Upper lobe of left lung (tissue), 6 donors: ENCODE measurements at regions not wholly inside any gene's neighbourhood (a gene's known extent, or its start where the extent isn't known, plus 50 kb on each side); places are given as distances from the start of the nearest gene placed in this dataset.

ENCODE experiments used
- ATAC-seq, 2 donors: fragments of 200-7000 bp; cut with Tn5 transposase; one replicate each; pipeline ENCODE4 v1.9.1; 2022; ENCODE audit warnings: mild to moderate bottlenecking in 2 of 2, moderate library complexity in 2 of 2; ENCODE audit not compliant: low FRiP score in 2 of 2
- DNase-seq, 2 donors: peaks; one replicate each; pipeline ENCODE4 v3.0.0-alpha.2; 2019 to 2020
- H3K27ac ChIP-seq, 4 donors: fragments of 200-600 bp; sonication (generic); one replicate each; pipeline ENCODE4 v1.5.1; 2016 to 2019
- H3K27me3 ChIP-seq, 4 donors: fragments of 200-600 bp; sonication (generic); one replicate each; pipeline ENCODE4 v1.5.1; 2017 to 2019
- H3K36me3 ChIP-seq, 4 donors: fragments of 200-600 bp; sonication (generic); one replicate each; pipeline ENCODE4 v1.5.1; 2016 to 2019
- H3K4me1 ChIP-seq, 4 donors: fragments of 200-600 bp; sonication (generic); one replicate each; pipeline ENCODE4 v1.5.1; 2018 to 2019
- H3K4me3 ChIP-seq, 4 donors: fragments of 200-600 bp; sonication (generic); one replicate each; pipeline ENCODE4 v1.5.1; 2017 to 2019; ENCODE audit warnings: mild to moderate bottlenecking in 2 of 4, moderate library complexity in 1 of 4
- H3K9me3 ChIP-seq, 4 donors: fragments of 200-600 bp; sonication (generic); one replicate each; pipeline ENCODE4 v1.5.1; 2018 to 2019
- EP300 ChIP-seq, 4 donors: sonication (generic); formaldehyde crosslinking; IDR thresholded peaks; one replicate each; pipeline ENCODE4 v1.5.1; 2017; ENCODE audit warnings: antibody characterized with exemption in 4 of 4, control low read depth in 2 of 4
- POLR2A ChIP-seq, 4 donors: fragments of 450-650 bp; IDR thresholded peaks; one replicate each; pipeline ENCODE4 v1.5.1; 2016 to 2017; ENCODE audit warnings: antibody characterized with exemption in 4 of 4, mild to moderate bottlenecking in 2 of 4
- POLR2AphosphoS5 ChIP-seq, 2 donors: sonication (generic); formaldehyde crosslinking; IDR thresholded peaks; one replicate each; pipeline ENCODE4 v1.5.1; 2017; ENCODE audit warnings: antibody characterized with exemption in 2 of 2
- WGBS, 2 donors: methylation state at CpG; one replicate each; pipeline ENCODE4 v1.1.5; 2017 to 2018; 5-methylcytosine and 5-hydroxymethylcytosine counted together
- TF ChIP-seq, protein P1 (sequence below), 6 experiments: fragments of 450-650 bp in 4 of 6; fragments of 200-600 bp in 2 of 6; sonication (generic) in 2 of 6; IDR thresholded peaks; one replicate each; pipeline ENCODE4 v1.5.1; 2016 to 2019; ENCODE audit warnings: antibody characterized with exemption in 6 of 6
- donor health status: DM: no; HTN: no; CAD: no; lungs with moderate emphysema.
- donor health status: DM: no; HTN: yes; CAD: no; lungs with severe emphysema.

DNA sequence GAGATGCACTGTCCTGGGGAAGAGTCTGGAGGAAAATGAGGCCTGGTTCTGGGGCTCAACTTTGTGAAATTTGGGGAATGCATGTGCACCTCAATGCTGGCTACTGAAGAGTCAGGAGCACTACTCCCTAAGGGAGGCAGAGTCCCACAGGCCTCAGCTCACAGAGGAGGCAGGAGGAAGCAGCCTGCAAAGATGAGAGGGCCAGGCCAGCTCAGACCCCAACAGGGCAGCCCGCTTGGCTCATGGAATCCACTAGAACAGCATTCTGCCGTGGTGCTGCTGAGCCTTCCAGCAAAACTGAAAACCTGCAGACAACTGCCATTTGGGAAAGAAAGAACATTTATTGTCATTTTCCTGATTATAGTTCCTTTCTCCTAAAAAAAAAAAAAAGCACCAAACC, 300.5 kb downstream of the CTTN start:
- no peak for ATAC-seq
- WGBS, 2 donors: 83 to 95% methylated on average over 2 of the region's 2 CpGs
- TF ChIP-seq POLR2AphosphoS5 (IDR thresholded peaks at IDR 0.05) (no peak), POLR2A (IDR thresholded peaks at IDR 0.05) (no peak), EP300 (IDR thresholded peaks at IDR 0.05) (no peak)
- TF ChIP-seq, protein P1, sequence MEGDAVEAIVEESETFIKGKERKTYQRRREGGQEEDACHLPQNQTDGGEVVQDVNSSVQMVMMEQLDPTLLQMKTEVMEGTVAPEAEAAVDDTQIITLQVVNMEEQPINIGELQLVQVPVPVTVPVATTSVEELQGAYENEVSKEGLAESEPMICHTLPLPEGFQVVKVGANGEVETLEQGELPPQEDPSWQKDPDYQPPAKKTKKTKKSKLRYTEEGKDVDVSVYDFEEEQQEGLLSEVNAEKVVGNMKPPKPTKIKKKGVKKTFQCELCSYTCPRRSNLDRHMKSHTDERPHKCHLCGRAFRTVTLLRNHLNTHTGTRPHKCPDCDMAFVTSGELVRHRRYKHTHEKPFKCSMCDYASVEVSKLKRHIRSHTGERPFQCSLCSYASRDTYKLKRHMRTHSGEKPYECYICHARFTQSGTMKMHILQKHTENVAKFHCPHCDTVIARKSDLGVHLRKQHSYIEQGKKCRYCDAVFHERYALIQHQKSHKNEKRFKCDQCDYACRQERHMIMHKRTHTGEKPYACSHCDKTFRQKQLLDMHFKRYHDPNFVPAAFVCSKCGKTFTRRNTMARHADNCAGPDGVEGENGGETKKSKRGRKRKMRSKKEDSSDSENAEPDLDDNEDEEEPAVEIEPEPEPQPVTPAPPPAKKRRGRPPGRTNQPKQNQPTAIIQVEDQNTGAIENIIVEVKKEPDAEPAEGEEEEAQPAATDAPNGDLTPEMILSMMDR (IDR thresholded peaks at IDR 0.05): no peak
- no peak for DNase-seq
- no peaks in the 10 kb centered on the region for H3K36me3 ChIP-seq
- no peaks in the 10 kb centered on the region for H3K27me3 ChIP-seq
- peaks cover 0 to 7% (median 2%) of the 10 kb centered on the region in 4 donors for H3K4me1 ChIP-seq
- no peaks in the 10 kb centered on the region for H3K9me3 ChIP-seq
- no peak overlapping the region for H3K4me3 ChIP-seq
- H3K27ac ChIP-seq: no peak overlapping the region

- no peak for DNase-seq
Observed at GRCh38 chr11:70699294-70700221, 301.2 kb downstream of the CTTN start.

DNA sequence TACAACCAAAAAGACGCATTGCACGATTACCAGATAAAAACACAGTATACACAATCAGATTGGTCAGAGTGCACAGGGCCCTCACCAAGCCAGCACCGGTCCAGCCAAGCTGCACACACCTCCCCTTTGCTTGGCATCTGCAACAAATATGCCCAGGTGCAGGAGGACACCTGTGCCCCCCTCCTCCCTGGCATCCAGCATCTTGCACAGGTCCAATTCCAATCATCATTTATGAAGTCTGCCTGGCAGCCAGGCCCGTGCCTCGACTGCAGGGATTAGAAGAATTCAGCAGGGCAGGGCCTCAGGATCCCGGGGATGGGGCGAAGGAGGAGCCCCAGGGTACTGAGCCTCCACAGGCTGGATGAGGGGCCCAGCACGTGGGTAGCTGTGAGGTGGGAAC, 302.1 kb downstream of the CTTN start:
- DNase-seq: no peak
- no peak for ATAC-seq
- no peaks in the 10 kb centered on the region for H3K9me3 ChIP-seq
- H3K4me3 ChIP-seq: no peak overlapping the region
- no peak overlapping the region for H3K27ac ChIP-seq
- H3K4me1 ChIP-seq: peaks cover 0 to 7% (median 2%) of the 10 kb centered on the region in 4 donors
- H3K36me3 ChIP-seq: no peaks in the 10 kb centered on the region
- no peaks in the 10 kb centered on the region for H3K27me3 ChIP-seq
- TF ChIP-seq POLR2A (IDR thresholded peaks at IDR 0.05) (no peak), POLR2AphosphoS5 (IDR thresholded peaks at IDR 0.05) (no peak), EP300 (IDR thresholded peaks at IDR 0.05) (no peak)
- TF ChIP-seq, protein P1 (IDR thresholded peaks at IDR 0.05): no peak
- WGBS, 2 donors: 91 to 100% methylated on average over 1 to 8 of the region's 8 CpGs

More at GRCh38 chr11:70699294-70700221, 301.2 kb downstream of the CTTN start:
- no peak for TF ChIP-seq EP300 (IDR thresholded peaks at IDR 0.05)
- TF ChIP-seq POLR2A (IDR thresholded peaks at IDR 0.05): no peak
- TF ChIP-seq, protein P1 (IDR thresholded peaks at IDR 0.05): no peak
- TF ChIP-seq POLR2AphosphoS5 (IDR thresholded peaks at IDR 0.05): no peak
- Histone ChIP-seq H3K4me1 (peaks cover 0 to 7% (median 2%) of the 10 kb centered on the region in 4 donors), H3K27me3 (no peaks in the 10 kb centered on the region), H3K27ac (no peak overlapping the region), H3K36me3 (no peaks in the 10 kb centered on the region), H3K9me3 (no peaks in the 10 kb centered on the region), H3K4me3 (no peak overlapping the region)
- 67 to 69% methylated on average over 7 of the region's 7 CpGs for WGBS, 2 donors
- no peak for ATAC-seq

DNA sequence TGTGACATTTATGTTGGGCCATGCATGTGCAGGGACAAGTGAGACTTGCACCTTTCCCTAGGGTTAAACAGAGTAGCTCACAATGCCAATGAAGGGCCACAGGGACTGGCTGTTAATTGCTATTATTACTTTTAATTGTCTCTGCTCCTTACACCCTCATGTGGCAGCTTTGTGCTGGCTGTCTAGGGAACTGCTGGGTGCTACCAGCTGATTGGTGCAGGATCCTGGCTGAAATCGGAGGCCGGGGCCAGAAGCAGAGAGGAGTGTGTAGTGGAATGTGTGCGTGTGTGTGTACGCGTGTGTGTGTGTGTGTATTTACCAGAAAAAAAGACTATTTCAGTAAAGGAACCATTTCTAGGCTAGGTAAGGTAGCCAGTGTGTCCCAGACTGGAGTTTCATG, 302.5 kb downstream of the CTTN start:
- DNase-seq: no peak

More for the DNA sequence above, 302.5 kb downstream of the CTTN start:
- no peak for ATAC-seq
- H3K27me3 ChIP-seq: no peaks in the 10 kb centered on the region
- no peak overlapping the region for H3K27ac ChIP-seq
- H3K36me3 ChIP-seq: no peaks in the 10 kb centered on the region
- no peak overlapping the region for H3K4me3 ChIP-seq
- no peaks in the 10 kb centered on the region for H3K9me3 ChIP-seq
- 71 to 80% methylated on average over 5 of the region's 5 CpGs for WGBS, 2 donors
- TF ChIP-seq POLR2AphosphoS5 (IDR thresholded peaks at IDR 0.05) (no peak), EP300 (IDR thresholded peaks at IDR 0.05) (no peak), POLR2A (IDR thresholded peaks at IDR 0.05) (no peak)
- TF ChIP-seq, protein P1 (IDR thresholded peaks at IDR 0.05): no peak
- peaks cover 0 to 7% (median 2%) of the 10 kb centered on the region in 4 donors for H3K4me1 ChIP-seq
